GM12872 (cell line): ENCODE measurements at regions not wholly inside any gene's neighbourhood (a gene's known extent, or its start where the extent isn't known, plus 50 kb on each side); places are given as distances from the start of the nearest gene placed in this dataset.

Experiments used
- TF ChIP-seq, protein P1 (sequence below): IDR thresholded peaks from 3 replicates; pipeline ENCODE4 v1.5.1; 2011; ENCODE audit warnings: low read depth, mild to moderate bottlenecking, low read length, moderate library complexity; ENCODE audit not compliant: insufficient read depth

DNA sequence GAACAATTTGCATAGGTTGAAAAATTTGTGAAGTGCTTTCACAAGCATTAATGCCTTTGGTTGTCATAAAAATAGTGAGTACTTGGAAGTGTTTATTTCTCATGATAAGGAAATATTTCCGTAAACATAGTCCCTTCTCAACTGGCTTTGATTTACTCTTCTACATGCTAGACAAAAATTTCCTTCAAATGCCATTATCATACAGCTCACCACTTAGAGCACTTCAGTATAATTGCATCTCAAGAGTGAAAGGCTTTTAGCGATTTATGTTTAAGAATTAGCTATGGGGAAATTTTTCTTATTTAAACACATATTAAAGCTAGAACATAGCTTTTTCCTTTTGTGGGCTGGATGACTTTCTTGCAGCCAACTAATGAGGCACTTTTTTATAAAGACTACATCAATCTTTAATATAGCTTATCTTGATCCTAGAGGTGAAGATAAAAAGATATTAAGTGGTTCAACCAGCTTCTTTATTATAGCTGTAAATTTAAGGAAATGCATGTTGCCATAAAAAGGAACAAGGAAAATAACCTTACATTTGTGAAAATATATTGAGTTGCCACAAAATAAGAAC lies 656.8 kb downstream of the SLITRK6 start:
- TF ChIP-seq, protein P1, sequence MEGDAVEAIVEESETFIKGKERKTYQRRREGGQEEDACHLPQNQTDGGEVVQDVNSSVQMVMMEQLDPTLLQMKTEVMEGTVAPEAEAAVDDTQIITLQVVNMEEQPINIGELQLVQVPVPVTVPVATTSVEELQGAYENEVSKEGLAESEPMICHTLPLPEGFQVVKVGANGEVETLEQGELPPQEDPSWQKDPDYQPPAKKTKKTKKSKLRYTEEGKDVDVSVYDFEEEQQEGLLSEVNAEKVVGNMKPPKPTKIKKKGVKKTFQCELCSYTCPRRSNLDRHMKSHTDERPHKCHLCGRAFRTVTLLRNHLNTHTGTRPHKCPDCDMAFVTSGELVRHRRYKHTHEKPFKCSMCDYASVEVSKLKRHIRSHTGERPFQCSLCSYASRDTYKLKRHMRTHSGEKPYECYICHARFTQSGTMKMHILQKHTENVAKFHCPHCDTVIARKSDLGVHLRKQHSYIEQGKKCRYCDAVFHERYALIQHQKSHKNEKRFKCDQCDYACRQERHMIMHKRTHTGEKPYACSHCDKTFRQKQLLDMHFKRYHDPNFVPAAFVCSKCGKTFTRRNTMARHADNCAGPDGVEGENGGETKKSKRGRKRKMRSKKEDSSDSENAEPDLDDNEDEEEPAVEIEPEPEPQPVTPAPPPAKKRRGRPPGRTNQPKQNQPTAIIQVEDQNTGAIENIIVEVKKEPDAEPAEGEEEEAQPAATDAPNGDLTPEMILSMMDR, result no peak

DNA sequence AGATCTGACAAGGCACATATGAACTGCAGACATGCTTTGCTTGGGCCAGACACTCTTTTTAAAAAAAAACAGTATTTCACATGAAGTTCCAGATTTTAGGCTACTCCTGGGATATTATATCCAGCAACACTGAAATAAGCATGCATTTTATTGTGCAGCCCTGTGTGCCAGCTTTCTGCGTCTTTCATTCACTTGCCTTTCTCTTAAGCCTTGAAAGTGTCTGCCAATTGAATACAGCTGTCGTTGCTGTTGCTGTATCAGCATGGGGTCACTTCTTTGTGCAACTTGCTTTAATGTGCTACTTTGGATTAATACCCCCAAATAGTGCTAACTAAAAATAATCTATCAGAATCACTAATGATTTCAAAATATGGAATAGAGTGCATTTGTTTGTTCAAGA lies 657.8 kb downstream of the SLITRK6 start:
- TF ChIP-seq, protein P1, result no peak

DNA sequence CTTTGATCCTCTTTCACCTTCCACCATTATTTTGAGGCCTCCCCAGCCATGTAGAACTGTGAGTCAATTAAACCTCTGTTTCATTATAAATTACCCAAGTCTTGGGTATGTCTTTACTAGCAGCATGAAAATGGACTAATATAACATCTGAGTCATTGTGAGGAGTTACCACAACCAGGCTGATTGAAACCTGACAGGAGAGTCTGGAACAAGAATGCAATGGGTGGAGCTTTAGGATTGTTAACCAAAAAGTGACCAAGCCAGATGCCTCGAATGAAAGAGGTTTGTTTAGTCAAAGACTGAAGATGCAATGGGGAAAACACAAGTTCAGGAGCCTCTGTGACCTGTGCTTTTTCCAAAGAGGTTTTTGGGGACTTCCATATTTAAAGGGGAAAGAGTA lies 659.0 kb downstream of the SLITRK6 start:
- TF ChIP-seq, protein P1, result no peak

DNA sequence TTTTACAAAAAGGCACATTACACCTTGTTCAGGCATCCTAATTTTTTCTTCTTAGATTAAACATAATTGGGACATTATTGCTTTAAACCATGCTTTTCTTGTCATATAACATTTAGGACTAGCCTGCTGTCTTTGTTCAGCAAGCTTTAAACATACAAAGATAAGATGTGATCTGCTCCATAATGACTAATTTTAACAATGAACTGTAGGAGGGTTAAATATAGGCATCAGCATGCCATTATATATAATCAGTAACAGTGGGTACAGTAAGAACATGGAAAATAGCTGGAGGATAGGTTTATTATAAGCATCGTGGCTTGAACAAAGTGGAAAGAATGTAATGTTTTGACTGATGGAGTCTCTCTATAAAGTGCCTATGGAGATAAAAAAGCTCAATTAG lies 661.7 kb downstream of the SLITRK6 start:
- TF ChIP-seq, protein P1, result no peak

DNA sequence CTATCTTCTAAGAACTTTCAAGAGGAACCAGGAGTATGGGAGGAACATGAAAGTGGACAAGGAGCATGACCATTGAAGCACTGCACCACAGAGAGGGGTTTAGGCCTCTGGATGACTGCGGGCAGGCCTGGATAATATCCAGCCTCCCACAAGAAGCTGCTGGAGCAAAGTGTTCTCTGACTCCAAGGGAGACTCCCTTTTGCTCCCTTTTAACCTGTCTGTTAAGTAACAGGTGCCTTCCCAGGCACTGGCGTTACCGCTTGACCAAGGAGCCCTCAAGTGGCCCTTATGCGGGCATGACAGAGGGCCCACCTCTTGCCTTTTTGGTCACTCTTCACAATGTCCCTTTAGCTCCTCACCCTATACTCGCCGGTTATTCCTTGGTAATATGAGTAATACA lies 666.2 kb downstream of the SLITRK6 start:
- TF ChIP-seq, protein P1, result no peak

DNA sequence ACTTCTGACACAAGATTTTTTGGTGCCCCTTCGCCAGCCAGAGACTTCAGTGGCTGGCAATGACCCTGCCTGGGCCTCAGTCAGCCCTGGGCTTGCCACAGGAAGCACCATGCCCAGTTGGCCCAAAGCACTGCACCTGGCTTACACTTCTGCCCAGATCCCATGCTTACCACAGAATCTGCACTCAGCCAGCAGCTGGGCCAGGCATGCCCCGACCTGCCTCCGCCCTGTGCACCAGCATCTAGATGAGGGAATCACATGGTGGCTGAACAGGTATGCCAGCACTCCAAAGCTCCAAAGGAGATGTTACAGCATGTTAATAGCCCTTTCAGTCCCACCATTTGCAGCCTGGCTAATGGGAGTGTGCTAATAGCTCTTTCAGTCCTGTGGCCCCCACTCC lies 690.9 kb downstream of the SLITRK6 start:
- TF ChIP-seq, protein P1, result no peak

DNA sequence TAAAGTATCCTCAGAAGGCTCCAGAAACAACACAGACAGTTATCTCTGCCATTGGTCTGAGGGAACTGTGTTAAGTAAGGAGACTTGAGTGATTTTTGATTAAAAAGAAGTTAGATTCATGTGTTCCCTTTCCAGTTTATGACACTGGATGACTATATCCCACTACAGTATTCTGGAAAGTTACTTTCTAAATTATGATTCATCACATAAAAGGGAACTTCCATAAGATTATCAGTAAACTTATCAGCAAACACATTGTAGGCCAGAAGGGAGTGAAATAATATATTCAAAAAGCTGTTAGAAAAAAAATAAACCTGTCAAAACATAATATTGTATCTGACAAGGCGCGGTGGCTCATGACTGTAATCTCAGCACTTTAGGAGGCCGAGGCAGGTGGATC lies 700.0 kb downstream of the SLITRK6 start:
- TF ChIP-seq, protein P1, result no peak
